Loucy (cell line): ENCODE measurements at regions not wholly inside any gene's neighbourhood (a gene's known extent, or its start where the extent isn't known, plus 50 kb on each side); places are given as distances from the start of the nearest gene placed in this dataset.

Source experiments
- H2AFZ ChIP-seq: fragments of 200-600 bp; sonication (generic); 2 replicates; pipeline ENCODE4 v1.6.0; 2016; ENCODE audit warnings: antibody characterized with exemption, mild to moderate bottlenecking, low read length, moderate library complexity
- H3F3A ChIP-seq: fragments of 200-600 bp; 2 replicates; pipeline ENCODE4 v1.6.0; 2016; ENCODE audit warnings: antibody characterized with exemption, low read depth, mild to moderate bottlenecking
- H3K27me3 ChIP-seq: fragments of 200-600 bp; sonication (generic); 2 replicates; pipeline ENCODE4 v1.6.1; 2014; ENCODE audit warnings: low read length, mild to moderate bottlenecking; ENCODE audit not compliant: insufficient read depth, poor library complexity, severe bottlenecking
- H3K36me3 ChIP-seq: fragments of 200-600 bp; sonication (generic); 2 replicates; pipeline ENCODE4 v1.6.1; 2016; ENCODE audit warnings: low read length; ENCODE audit not compliant: insufficient read depth
- H3K4me1 ChIP-seq: fragments of 200-600 bp; sonication (generic); 2 replicates; pipeline ENCODE4 v1.5.1; 2014; ENCODE audit warnings: low read length, mild to moderate bottlenecking; ENCODE audit not compliant: insufficient read depth, poor library complexity, severe bottlenecking
- H3K4me2 ChIP-seq: fragments of 200-600 bp; sonication (generic); 2 replicates; pipeline ENCODE4 v1.6.0; 2014; ENCODE audit warnings: antibody characterized with exemption, low read length, low read depth, mild to moderate bottlenecking; ENCODE audit not compliant: poor library complexity, severe bottlenecking
- H3K4me3 ChIP-seq: fragments of 200-600 bp; sonication (generic); 2 replicates; pipeline ENCODE4 v1.5.1; 2014; ENCODE audit warnings: low read length, mild to moderate bottlenecking, mixed read lengths; ENCODE audit not compliant: poor library complexity, severe bottlenecking
- H3K79me2 ChIP-seq: fragments of 200-600 bp; sonication (generic); 2 replicates; pipeline ENCODE4 v1.6.1; 2014; ENCODE audit warnings: low read length; ENCODE audit not compliant: insufficient read depth
- H3K9ac ChIP-seq: fragments of 200-600 bp; sonication (generic); 2 replicates; pipeline ENCODE4 v1.6.0; 2014; ENCODE audit warnings: mild to moderate bottlenecking, low read depth, low read length, moderate library complexity; ENCODE audit not compliant: poor library complexity, severe bottlenecking
- H3K9me2 ChIP-seq: fragments of 200-600 bp; sonication (generic); replicated peaks from 2 replicates; pipeline ENCODE4 v1.6.1; 2016; ENCODE audit warnings: low read depth, low read length, mixed read lengths
- H3K9me3 ChIP-seq: fragments of 200-600 bp; sonication (generic); 2 replicates; pipeline ENCODE4 v1.6.1; 2014; ENCODE audit warnings: mild to moderate bottlenecking, antibody characterized with exemption, low read length, low read depth; ENCODE audit not compliant: insufficient read depth
- H4K20me1 ChIP-seq: fragments of 200-600 bp; sonication (generic); 2 replicates; pipeline ENCODE4 v1.6.0; 2014; ENCODE audit warnings: antibody characterized with exemption, low read length, mild to moderate bottlenecking; ENCODE audit not compliant: insufficient read depth, poor library complexity, severe bottlenecking
- CTCF ChIP-seq: fragments of 200-600 bp; sonication (generic); conservative IDR thresholded peaks from 2 replicates; pipeline ENCODE4 v1.5.1; 2014; ENCODE audit warnings: mild to moderate bottlenecking, antibody characterized with exemption, low read length
- EZH2phosphoT487 ChIP-seq: fragments of 200-600 bp; IDR thresholded peaks from 2 replicates; pipeline ENCODE4 v1.6.1; 2018; ENCODE audit warnings: antibody characterized with exemption, mild to moderate bottlenecking, moderate library complexity, borderline replicate concordance

GRCh38 chr7:155971180-155971770 lies 159.0 kb upstream of the SHH start:
- H3K9me2 ChIP-seq: no peaks in the 10 kb centered on the region
- H3K4me1 ChIP-seq: no peaks in the 10 kb centered on the region
- H3K9me3 ChIP-seq: no peaks in the 10 kb centered on the region; the same call in 1 of the 2 replicates
- no peaks in the 10 kb centered on the region for H3K27me3 ChIP-seq
- H3K36me3 ChIP-seq: no peaks in the 10 kb centered on the region
- H2AFZ ChIP-seq: no peak overlapping the region
- no peak for TF ChIP-seq EZH2phosphoT487
- TF ChIP-seq CTCF: no peak
- H3F3A ChIP-seq: no peaks in the 10 kb centered on the region
- H3K4me2 ChIP-seq: no peak overlapping the region
- no peak overlapping the region for H3K4me3 ChIP-seq
- H3K79me2 ChIP-seq: no peaks in the 10 kb centered on the region
- no peaks in the 10 kb centered on the region for H4K20me1 ChIP-seq
- no peak overlapping the region for H3K9ac ChIP-seq

GRCh38 chr7:155969192-155969929 lies 157.1 kb upstream of the SHH start:
- Histone ChIP-seq H2AFZ (no peak overlapping the region), H3K79me2 (no peaks in the 10 kb centered on the region), H3K4me1 (no peaks in the 10 kb centered on the region), H3K4me3 (no peak overlapping the region), H3K9me3 (no peaks in the 10 kb centered on the region; the same call in 1 of the 2 replicates), H3F3A (no peaks in the 10 kb centered on the region), H3K36me3 (no peaks in the 10 kb centered on the region), H3K9ac (no peak overlapping the region), H3K27me3 (no peaks in the 10 kb centered on the region), H4K20me1 (no peaks in the 10 kb centered on the region), H3K4me2 (no peak overlapping the region), H3K9me2 (no peaks in the 10 kb centered on the region)
- no peak for TF ChIP-seq CTCF
- TF ChIP-seq EZH2phosphoT487: no peak

- no peak overlapping the region for H3K9ac ChIP-seq
- no peak overlapping the region for H2AFZ ChIP-seq
- H3F3A ChIP-seq: no peaks in the 10 kb centered on the region
- no peaks in the 10 kb centered on the region for H3K4me1 ChIP-seq
- no peaks in the 10 kb centered on the region for H4K20me1 ChIP-seq
- H3K79me2 ChIP-seq: no peaks in the 10 kb centered on the region
- no peaks in the 10 kb centered on the region for H3K36me3 ChIP-seq
- no peaks in the 10 kb centered on the region for H3K9me2 ChIP-seq
- no peaks in the 10 kb centered on the region for H3K27me3 ChIP-seq
- TF ChIP-seq CTCF (no peak), EZH2phosphoT487 (no peak)
- H3K9me3 ChIP-seq: no peaks in the 10 kb centered on the region; the same call in 1 of the 2 replicates
- no peak overlapping the region for H3K4me2 ChIP-seq
- no peak overlapping the region for H3K4me3 ChIP-seq
These were observed 152.7 kb upstream of the SHH start for GRCh38 chr7:155965010-155965409.
